Osteocyte (in vitro differentiated cells): ENCODE measurements at regions not wholly inside any gene's neighbourhood (a gene's known extent, or its start where the extent isn't known, plus 50 kb on each side); places are given as distances from the start of the nearest gene placed in this dataset.

Experiments
- DNase-seq: peaks from one replicate; pipeline ENCODE4 v3.0.0; 2021; ENCODE audit warnings: mixed read lengths; ENCODE audit not compliant: unreplicated experiment; ENCODE audit errors: extremely low spot score
- H3K27ac Mint-ChIP-seq: one replicate; pipeline ENCODE4 v1.8.0; 2021; ENCODE audit warnings: mild to moderate bottlenecking, mixed read lengths; ENCODE audit not compliant: unreplicated experiment
- H3K27me3 Mint-ChIP-seq: one replicate; pipeline ENCODE4 v1.8.0; 2021; ENCODE audit warnings: mixed read lengths; ENCODE audit not compliant: unreplicated experiment
- H3K36me3 Mint-ChIP-seq: one replicate; pipeline ENCODE4 v1.8.0; 2021; ENCODE audit warnings: mixed read lengths; ENCODE audit not compliant: unreplicated experiment
- H3K4me1 Mint-ChIP-seq: one replicate; pipeline ENCODE4 v1.8.0; 2021; ENCODE audit warnings: mixed read lengths; ENCODE audit not compliant: unreplicated experiment
- H3K4me3 Mint-ChIP-seq: one replicate; pipeline ENCODE4 v1.8.0; 2021; ENCODE audit warnings: mild to moderate bottlenecking, moderate library complexity, mixed read lengths; ENCODE audit not compliant: unreplicated experiment
- H3K9me3 Mint-ChIP-seq: one replicate; pipeline ENCODE4 v1.8.0; 2021; ENCODE audit warnings: mixed read lengths; ENCODE audit not compliant: unreplicated experiment
- TF ChIP-seq, protein P1 (sequence below): fragments of 200-600 bp; sonication (generic); IDR thresholded peaks from 2 replicates; pipeline ENCODE4 v1.5.0; 2021; ENCODE audit warnings: antibody characterized with exemption, mild to moderate bottlenecking, moderate library complexity

GRCh38 chr12:34354239-34355200, 332.2 kb downstream of the ALG10 start:
- DNase-seq: no peak
- no peaks in the 10 kb centered on the region for H3K36me3 Mint-ChIP-seq
- H3K27ac Mint-ChIP-seq: no peak overlapping the region
- TF ChIP-seq, protein P1, sequence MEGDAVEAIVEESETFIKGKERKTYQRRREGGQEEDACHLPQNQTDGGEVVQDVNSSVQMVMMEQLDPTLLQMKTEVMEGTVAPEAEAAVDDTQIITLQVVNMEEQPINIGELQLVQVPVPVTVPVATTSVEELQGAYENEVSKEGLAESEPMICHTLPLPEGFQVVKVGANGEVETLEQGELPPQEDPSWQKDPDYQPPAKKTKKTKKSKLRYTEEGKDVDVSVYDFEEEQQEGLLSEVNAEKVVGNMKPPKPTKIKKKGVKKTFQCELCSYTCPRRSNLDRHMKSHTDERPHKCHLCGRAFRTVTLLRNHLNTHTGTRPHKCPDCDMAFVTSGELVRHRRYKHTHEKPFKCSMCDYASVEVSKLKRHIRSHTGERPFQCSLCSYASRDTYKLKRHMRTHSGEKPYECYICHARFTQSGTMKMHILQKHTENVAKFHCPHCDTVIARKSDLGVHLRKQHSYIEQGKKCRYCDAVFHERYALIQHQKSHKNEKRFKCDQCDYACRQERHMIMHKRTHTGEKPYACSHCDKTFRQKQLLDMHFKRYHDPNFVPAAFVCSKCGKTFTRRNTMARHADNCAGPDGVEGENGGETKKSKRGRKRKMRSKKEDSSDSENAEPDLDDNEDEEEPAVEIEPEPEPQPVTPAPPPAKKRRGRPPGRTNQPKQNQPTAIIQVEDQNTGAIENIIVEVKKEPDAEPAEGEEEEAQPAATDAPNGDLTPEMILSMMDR: no peak
- H3K27me3 Mint-ChIP-seq: no peaks in the 10 kb centered on the region
- H3K9me3 Mint-ChIP-seq: no peaks in the 10 kb centered on the region
- H3K4me1 Mint-ChIP-seq: no peaks in the 10 kb centered on the region
- H3K4me3 Mint-ChIP-seq: no peak overlapping the region

GRCh38 chr12:34356233-34356987, 334.1 kb downstream of the ALG10 start:
- DNase-seq: no peak
- H3K9me3 Mint-ChIP-seq: no peaks in the 10 kb centered on the region
- H3K4me3 Mint-ChIP-seq: no peak overlapping the region
- no peaks in the 10 kb centered on the region for H3K4me1 Mint-ChIP-seq
- no peak overlapping the region for H3K27ac Mint-ChIP-seq
- TF ChIP-seq, protein P1: no peak
- H3K36me3 Mint-ChIP-seq: no peaks in the 10 kb centered on the region
- H3K27me3 Mint-ChIP-seq: no peaks in the 10 kb centered on the region

DNA sequence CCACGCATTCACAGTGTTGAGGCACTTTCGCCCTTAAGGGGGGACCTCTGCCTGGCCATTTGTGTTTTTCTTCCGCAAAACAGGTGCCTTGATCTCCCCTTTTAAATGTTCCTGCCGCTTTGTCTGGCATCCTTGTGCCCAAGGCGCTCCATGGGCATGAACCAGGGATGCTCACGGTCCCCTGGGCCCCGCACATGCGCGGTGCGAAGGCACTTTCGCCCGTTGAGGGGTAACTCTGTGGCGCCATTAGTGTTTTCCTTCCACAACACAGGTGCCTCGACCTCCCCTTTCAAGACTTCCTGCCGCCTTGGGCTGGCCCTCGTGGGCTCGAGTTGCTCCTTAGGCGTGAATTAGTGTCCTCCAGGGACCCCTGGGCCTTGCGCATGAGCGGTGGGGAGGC, 335.5 kb downstream of the ALG10 start:
- Mint-ChIP-seq H3K36me3 (no peaks in the 10 kb centered on the region), H3K9me3 (no peaks in the 10 kb centered on the region)
- TF ChIP-seq, protein P1: no peak

DNA sequence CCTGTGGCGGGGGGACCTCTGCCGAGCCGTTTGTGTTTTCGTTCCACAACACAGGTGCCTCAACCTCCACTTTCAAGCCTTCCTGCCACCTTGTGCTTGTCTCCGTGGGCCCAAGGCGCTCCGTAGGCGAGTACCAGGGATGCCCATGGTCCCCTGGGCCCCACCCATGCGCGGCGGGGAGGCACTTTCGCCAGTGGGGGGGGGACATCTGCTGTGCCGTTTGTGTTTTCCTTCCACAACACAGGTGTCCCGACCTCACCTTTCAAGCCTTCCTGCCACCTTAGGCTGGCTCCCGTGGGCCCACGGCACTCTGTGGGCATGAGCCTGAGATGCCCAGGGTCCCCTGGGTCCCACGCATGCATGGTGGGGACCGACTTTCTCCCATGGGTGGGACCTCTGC, 335.9 kb downstream of the ALG10 start:
- H3K9me3 Mint-ChIP-seq: no peaks in the 10 kb centered on the region
- DNase-seq: no peak
- no peak overlapping the region for H3K27ac Mint-ChIP-seq
- H3K36me3 Mint-ChIP-seq: no peaks in the 10 kb centered on the region
- H3K27me3 Mint-ChIP-seq: no peaks in the 10 kb centered on the region
- TF ChIP-seq, protein P1: no peak
- no peaks in the 10 kb centered on the region for H3K4me1 Mint-ChIP-seq
- no peak overlapping the region for H3K4me3 Mint-ChIP-seq

More for the DNA sequence above, 335.5 kb downstream of the ALG10 start:
- no peak overlapping the region for H3K27ac Mint-ChIP-seq
- H3K27me3 Mint-ChIP-seq: no peaks in the 10 kb centered on the region
- H3K4me1 Mint-ChIP-seq: no peaks in the 10 kb centered on the region
- no peak overlapping the region for H3K4me3 Mint-ChIP-seq
- DNase-seq: no peak
